KMS-11 (cell line): ENCODE measurements at regions not wholly inside any gene's neighbourhood (a gene's known extent, or its start where the extent isn't known, plus 50 kb on each side); places are given as distances from the start of the nearest gene placed in this dataset.

Experiments used
- H2AFZ ChIP-seq: fragments of 200-600 bp; sonication (generic); 2 replicates; pipeline ENCODE4 v1.6.1; 2016; ENCODE audit warnings: antibody characterized with exemption, mixed run types, low read depth
- H3K27ac ChIP-seq: fragments of 200-600 bp; sonication (generic); 2 replicates; pipeline ENCODE4 v1.6.1; 2016; ENCODE audit warnings: mild to moderate bottlenecking, mixed run types
- H3K27me3 ChIP-seq: fragments of 200-600 bp; sonication (generic); 2 replicates; pipeline ENCODE4 v1.6.1; 2017; ENCODE audit warnings: mild to moderate bottlenecking, low read depth, mixed run types, moderate library complexity; ENCODE audit not compliant: insufficient read depth
- H3K36me3 ChIP-seq: fragments of 200-600 bp; sonication (generic); 2 replicates; pipeline ENCODE4 v1.6.1; 2017; ENCODE audit warnings: mild to moderate bottlenecking, mixed run types; ENCODE audit not compliant: insufficient read depth
- H3K4me1 ChIP-seq: fragments of 200-600 bp; sonication (generic); 2 replicates; pipeline ENCODE4 v1.6.1; 2016; ENCODE audit warnings: mild to moderate bottlenecking, low read depth, mixed run types; ENCODE audit not compliant: poor library complexity, severe bottlenecking
- H3K4me2 ChIP-seq: fragments of 200-600 bp; sonication (generic); 2 replicates; pipeline ENCODE4 v1.7.0; 2016; ENCODE audit warnings: mild to moderate bottlenecking, mixed run types
- H3K4me3 ChIP-seq: fragments of 200-600 bp; sonication (generic); IDR thresholded peaks from 2 replicates; pipeline ENCODE4 v1.6.1; 2017; ENCODE audit warnings: low read depth, low read length, mixed read lengths; ENCODE audit not compliant: insufficient read depth
- H3K79me2 ChIP-seq: fragments of 200-600 bp; sonication (generic); 2 replicates; pipeline ENCODE4 v1.6.1; 2016; ENCODE audit warnings: low read depth, mixed run types; ENCODE audit not compliant: insufficient read depth
- H3K9ac ChIP-seq: fragments of 200-600 bp; sonication (generic); 2 replicates; pipeline ENCODE4 v1.6.1; 2016; ENCODE audit warnings: mild to moderate bottlenecking, mixed run types
- H4K20me1 ChIP-seq: fragments of 200-600 bp; sonication (generic); 2 replicates; pipeline ENCODE4 v1.6.1; 2016; ENCODE audit warnings: mild to moderate bottlenecking, mixed run types; ENCODE audit not compliant: insufficient read depth
- TF ChIP-seq, protein P1 (sequence below): fragments of 200-600 bp; sonication (generic); conservative IDR thresholded peaks from 2 replicates; pipeline ENCODE4 v1.6.1; 2017; ENCODE audit warnings: low read depth, mild to moderate bottlenecking, antibody characterized with exemption, low read length, moderate library complexity, mixed read lengths

DNA sequence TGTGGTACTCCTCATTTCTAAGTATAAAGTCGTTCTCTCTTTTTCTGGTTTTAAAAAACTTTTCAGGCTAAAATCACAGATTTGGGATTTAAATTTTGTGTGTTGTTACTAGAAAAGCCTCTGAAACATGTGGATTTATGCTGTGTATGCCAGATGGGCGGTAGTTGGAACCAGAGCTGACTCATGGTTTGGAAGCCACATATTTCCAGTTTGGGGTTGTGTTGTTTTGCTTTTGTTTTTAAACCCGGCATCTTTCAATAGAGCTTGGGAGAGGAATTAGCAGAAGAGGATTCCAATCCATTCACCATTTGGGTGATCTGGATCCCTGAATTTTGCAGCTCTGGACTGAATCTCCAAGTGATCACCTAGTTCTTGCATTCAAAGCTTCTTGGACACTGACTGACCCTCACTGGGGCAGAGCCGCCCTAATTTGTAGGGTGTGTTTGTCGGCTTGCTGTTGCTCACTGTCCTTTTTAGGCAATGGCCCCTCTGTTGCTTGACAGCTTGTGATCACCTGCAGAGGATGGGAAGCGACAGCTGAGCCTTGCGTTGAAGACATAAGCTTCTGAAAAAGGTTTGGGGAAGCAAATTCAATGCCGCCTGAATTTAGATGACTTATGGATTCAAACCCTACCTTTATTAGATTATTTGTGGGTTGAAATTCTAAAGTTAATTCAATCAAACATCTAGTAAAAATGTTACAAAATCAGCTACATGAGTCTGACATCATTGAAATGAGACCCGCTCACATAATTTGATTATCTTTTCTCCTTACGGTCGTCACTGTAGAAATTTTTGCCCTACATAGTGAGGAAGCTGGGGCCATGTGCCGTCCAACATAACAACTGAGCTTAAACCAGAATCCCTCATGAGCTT is 79.9 kb upstream of the CD83 start:
- no peak overlapping the region for H3K4me3 ChIP-seq
- H3K27ac ChIP-seq, result no peak overlapping the region

DNA sequence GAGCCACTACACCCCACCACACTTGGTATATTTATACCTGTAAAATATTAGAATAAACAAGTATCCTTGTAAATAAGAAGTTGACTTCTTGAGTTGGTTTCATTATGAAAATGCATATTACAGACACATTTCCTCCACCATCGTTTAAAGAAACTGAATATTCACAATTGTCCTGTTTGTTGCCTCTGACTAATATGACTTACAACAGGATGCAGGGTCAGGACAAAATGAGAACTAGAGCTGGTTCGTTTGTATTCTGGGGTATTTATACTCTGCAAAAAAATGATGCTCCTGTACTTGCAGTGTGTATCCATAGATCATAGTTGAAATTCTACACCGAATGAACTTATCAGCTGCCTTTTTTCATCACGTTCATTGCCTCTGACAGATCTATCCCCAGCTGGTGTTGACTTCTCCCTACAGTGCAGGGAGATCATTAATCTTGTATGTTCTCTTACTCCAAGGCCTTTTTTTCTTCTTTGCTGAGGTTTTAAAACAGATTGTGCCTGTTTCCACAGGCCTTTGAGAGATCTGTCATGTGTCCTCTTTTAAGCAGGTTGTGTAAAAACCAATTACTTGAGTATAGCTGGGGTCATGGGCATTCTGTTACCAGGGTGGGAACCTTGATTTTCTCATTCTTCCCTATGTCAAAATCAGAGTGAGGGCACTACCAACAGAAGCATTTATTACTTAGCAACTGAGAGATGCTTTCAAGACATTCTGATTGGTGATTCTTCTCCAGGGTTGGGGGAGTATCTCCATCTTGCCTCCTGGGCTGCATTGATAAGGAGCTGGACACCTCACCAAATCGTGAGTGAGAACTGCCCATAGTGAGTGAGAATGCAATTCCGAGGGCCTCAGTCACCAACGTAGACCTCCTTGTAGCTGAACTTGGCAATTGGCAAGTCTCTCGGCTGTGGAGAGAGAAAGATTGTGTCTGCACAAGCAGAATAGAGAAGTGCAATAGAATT is 78.8 kb upstream of the CD83 start:
- TF ChIP-seq, protein P1, sequence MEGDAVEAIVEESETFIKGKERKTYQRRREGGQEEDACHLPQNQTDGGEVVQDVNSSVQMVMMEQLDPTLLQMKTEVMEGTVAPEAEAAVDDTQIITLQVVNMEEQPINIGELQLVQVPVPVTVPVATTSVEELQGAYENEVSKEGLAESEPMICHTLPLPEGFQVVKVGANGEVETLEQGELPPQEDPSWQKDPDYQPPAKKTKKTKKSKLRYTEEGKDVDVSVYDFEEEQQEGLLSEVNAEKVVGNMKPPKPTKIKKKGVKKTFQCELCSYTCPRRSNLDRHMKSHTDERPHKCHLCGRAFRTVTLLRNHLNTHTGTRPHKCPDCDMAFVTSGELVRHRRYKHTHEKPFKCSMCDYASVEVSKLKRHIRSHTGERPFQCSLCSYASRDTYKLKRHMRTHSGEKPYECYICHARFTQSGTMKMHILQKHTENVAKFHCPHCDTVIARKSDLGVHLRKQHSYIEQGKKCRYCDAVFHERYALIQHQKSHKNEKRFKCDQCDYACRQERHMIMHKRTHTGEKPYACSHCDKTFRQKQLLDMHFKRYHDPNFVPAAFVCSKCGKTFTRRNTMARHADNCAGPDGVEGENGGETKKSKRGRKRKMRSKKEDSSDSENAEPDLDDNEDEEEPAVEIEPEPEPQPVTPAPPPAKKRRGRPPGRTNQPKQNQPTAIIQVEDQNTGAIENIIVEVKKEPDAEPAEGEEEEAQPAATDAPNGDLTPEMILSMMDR, result no peak
- no peaks in the 10 kb centered on the region for H4K20me1 ChIP-seq
- H3K79me2 ChIP-seq, result no peaks in the 10 kb centered on the region
- H3K4me3 ChIP-seq, result no peak overlapping the region
- no peak overlapping the region for H3K27ac ChIP-seq
- H3K9ac ChIP-seq, result no peak overlapping the region
- no peaks in the 10 kb centered on the region for H3K36me3 ChIP-seq
- no peaks in the 10 kb centered on the region for H3K27me3 ChIP-seq
- H3K4me1 ChIP-seq, result no peaks in the 10 kb centered on the region
- no peak overlapping the region for H2AFZ ChIP-seq
- no peak overlapping the region for H3K4me2 ChIP-seq

More for the DNA sequence above, 79.9 kb upstream of the CD83 start:
- Histone ChIP-seq H4K20me1 (no peaks in the 10 kb centered on the region), H3K79me2 (no peaks in the 10 kb centered on the region), H3K4me1 (no peaks in the 10 kb centered on the region), H3K4me2 (no peak overlapping the region), H3K9ac (no peak overlapping the region), H3K36me3 (no peaks in the 10 kb centered on the region), H2AFZ (no peak overlapping the region), H3K27me3 (no peaks in the 10 kb centered on the region)
- TF ChIP-seq, protein P1, result no peak

DNA sequence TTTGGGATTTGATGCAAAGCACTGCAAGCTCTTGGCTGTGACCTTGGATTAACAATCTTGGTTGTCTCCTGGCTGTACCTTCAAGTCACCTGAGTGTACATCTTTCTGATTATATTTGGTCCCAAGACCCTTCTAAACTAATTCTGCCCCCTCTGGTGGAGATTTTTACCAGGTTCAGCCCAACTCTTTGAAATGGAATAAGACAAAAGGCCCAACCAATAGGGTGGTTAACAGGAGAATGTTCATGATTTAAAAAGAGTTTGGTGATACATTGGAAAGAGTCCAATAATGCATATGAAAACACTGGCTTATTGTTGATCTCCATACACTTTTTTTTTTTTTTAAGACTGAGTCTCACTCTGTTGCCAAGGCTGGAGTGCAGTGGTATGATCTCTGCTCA is 77.5 kb upstream of the CD83 start:
- TF ChIP-seq, protein P1, result no peak
- Histone ChIP-seq H3K27ac (no peak overlapping the region), H3K79me2 (no peaks in the 10 kb centered on the region), H4K20me1 (no peaks in the 10 kb centered on the region), H3K4me2 (no peak overlapping the region), H3K36me3 (no peaks in the 10 kb centered on the region), H3K27me3 (no peaks in the 10 kb centered on the region), H3K9ac (no peak overlapping the region), H3K4me1 (no peaks in the 10 kb centered on the region), H2AFZ (no peak overlapping the region), H3K4me3 (no peak overlapping the region)

DNA sequence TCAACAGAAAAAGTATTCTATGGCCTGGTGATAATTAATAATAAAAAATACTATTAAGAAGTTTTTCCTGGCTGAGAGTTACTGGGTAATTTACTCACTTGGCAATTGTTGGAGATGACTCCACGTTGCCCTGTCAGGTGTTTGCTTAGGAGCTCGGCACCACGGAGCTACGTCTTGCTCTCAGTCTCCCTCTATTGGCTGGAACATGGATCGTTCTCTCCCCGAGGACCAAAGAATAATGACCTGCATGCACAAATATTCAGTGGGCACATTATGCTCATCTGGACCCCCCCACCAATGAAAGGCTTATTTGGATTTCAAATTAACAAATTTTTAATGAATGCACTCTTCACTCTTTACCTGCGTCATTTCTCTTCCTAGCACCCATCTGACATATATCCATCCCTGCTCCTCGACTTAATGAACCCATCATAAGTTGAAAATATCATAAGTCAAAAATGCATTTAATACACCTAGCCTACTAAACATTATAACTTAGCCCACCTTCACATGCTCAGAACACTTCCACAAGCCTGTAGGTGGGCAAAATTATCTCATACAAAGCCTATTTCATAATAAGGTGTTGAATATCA is 71.0 kb upstream of the CD83 start:
- H3K27ac ChIP-seq, result no peak overlapping the region
- H3K4me1 ChIP-seq, result no peaks in the 10 kb centered on the region
- TF ChIP-seq, protein P1, result 0 out of 2 replicates have a peak, but pooled peaks have one; percentile 35
- H4K20me1 ChIP-seq, result no peaks in the 10 kb centered on the region
- no peaks in the 10 kb centered on the region for H3K79me2 ChIP-seq
- no peaks in the 10 kb centered on the region for H3K27me3 ChIP-seq
- H2AFZ ChIP-seq, result no peak overlapping the region
- H3K4me2 ChIP-seq, result no peak overlapping the region
- H3K4me3 ChIP-seq, result no peak overlapping the region
- no peak overlapping the region for H3K9ac ChIP-seq
- H3K36me3 ChIP-seq, result no peaks in the 10 kb centered on the region
